ENCODE measurements at regions not wholly inside any gene's neighbourhood (a gene's known extent, or its start where the extent isn't known, plus 50 kb on each side); places are given as distances from the start of the nearest gene placed in this dataset.
"Not testable (repeated sequence)": the region's sequence is repeated elsewhere in the genome, so short reads cannot be mapped to it uniquely, and the experiment has no call there.

DNA sequence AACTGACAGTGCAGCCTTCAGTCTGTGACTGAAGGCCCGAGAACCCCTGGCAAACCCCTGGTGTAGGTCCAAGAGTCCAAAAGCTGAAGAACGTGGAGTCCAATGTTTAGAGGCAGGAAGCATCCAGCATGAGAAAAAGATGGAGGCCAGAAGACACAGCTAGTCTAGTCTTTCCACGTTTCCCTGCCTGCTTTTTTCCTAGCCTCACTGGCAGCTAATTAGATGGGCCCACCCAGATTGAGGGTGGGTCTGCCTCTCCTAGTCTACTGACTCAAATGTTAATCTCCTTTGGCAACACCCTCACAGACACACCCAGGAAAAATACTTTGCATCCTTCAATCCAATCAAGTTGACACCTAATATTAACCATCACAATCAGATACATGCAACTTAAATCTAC, 87.8 kb downstream of the TENT5D start:
- not testable (repeated sequence) for DNase-seq

- no peak for DNase-seq
Measured at GRCh38 chrX:80511969-80512760, 91.9 kb downstream of the TENT5D start.

GRCh38 chrX:80512924-80513323, 92.7 kb downstream of the TENT5D start:
- DNase-seq: no peak

DNA sequence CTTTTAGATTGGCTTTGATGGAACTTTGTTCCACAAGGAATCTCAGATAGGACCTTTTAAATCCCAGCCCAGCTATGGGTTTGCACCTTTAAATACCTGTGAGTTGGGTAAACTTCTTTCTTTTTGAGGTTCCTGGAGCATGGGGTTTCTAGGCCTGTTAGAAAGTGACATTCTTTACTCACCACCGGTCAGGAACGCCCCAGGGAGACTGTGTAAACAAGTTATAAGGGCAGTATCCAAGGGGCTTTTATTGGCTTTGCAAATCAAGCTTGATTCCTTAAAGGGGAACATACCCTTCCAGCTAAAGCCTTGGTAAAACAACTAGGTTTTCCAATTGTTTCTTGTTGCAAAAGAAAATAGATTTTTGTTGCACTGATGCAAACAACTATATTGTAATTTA, 93.4 kb downstream of the TENT5D start:
- peak; percentile 4 for DNase-seq

DNA sequence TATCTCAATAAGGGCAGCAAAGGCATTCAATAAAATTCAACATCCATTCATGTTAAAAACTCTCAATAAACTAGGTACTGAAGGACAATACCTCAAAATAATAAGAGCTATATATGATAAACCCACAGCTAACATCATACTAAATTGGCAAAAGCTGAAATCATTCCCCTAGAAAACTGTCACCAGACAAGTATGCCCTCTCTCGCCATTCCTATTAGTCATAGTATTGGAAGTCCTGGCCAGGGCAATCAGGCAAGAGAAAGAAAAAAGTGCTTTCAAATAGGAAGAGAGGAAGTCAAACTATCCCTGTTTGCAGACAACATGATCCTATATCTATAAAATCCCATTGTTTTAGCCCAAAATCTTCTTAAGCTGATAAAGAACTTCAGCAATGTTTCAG, 116.8 kb downstream of the TENT5D start:
- no peak for DNase-seq

DNA sequence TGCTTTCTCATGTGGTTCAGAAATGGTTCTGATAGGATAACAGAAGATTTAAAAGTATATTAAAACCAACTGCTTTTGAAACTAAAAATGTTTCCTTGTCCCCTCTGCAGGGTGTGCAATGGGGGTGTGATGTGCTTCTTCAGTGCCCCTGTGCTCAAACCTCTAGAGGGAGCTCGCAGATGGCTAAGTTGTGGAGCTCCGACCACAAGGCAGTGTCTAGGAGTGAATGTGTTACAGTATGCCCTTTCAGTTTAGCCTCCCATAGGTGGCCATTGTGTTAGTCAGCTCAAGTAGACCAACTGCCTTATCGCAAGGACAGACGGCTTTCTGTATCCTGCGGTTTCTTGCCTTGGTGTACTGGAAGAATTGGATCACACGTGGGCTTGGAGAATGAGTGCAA, 130.5 kb downstream of the TENT5D start:
- no peak for DNase-seq

- DNase-seq: no peak
Measured at GRCh38 chrX:80556148-80556547, 135.9 kb downstream of the TENT5D start.

DNA sequence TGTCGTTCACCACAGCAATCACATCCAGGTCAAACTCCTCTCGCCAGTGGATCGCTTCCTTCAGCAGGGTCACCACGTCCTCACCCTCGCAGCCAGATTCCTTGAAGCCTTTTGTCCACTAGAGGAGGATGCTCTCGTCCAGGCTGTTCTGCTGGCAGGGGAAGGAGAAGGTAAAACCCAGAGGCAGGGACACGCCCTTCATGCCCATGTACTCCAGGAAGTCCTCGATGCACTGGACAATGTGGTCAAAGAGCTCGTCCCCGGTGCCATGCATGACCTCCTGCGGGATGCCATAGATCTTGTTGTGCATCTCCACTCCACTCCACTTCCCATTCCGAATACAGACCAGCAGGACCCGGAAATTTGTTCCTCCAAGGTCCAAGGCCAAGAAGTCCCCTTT, 152.4 kb downstream of the TENT5D start:
- DNase-seq: no peak

GRCh38 chrX:80573275-80573674, 153.0 kb downstream of the TENT5D start:
- no peak for DNase-seq

DNA sequence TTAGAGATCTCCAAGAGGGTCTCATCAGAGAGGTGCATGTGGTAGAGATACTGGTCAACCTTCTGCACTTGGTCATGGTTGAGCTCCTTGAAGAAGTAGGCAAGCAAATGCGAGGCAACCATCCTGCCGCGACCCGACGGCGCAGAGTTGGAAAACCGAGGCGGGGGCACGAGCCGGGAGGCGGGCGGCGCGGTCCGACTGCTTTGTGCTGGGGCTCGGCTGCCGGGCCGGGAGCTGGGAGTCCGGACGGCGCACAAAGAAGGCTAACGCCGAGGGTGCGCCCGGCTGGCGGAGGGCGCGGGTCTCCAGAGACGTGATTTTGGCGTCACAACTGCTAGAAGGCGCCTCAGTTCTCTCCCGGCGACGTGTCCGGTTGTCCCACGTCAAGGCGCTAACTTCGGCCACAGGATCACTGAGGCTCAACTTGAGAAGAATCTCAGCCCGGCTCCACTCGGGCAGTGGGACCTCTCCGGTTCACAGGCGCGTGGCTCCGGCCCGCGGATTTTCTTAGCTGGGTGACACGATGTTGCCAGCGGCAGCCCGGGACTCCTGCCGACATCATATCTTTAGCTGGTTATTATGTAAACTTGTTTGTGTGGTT, 154.3 kb downstream of the TENT5D start:
- DNase-seq: not testable (repeated sequence)

DNA sequence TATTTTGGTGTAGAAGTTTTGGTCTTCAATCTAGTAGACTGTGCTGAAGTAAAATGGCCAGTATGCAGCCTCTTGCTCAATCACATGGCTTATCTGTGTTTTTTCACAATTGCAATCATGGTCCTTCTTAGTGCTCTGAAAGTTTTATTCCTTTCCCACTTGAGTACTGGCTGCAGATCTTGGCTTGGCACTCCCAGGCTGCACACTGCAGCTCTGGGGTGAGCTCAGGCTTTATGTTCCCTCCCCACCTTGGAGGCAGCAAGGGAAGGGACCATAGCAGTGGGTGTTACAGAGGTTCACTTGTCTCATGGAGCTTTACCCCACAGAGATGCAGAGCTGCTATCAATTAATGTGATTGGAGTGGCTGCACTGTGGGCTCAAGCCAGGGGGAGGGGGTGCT, 156.0 kb downstream of the TENT5D start:
- no peak for DNase-seq

DNA sequence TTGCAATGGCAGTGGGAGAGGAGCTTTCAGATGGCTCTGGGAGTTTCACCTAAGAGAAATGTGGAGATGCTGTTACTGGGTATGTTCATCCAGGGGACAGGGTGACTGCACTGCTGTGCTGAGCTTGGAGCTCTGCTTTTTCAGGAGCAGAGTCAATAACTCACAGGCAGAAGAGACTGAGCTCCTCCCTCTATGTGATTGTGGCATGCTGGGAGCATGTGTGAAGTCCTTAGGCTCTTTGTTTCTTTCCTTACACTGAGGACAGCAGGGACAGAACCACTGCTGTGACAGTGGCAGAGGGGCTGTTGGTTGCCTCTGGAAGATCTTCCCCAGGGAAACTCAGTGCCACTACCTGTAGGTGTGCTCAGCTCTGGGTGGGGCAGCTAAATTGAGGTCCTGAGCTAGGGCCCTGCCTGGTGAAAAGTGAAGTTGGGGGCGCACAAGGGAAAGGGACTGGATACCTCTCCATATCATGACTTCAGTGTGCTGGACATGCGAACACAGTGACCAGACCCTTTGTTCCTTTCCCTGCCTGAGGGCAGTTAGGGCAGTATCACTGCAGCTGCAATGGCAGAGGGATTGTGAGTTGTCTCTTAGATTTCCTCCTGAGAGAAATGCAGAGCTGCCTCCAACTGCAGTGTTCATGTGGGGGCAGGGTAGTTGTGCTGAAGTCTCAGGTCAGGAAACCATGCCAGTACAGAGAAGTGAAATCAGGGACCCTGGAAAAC, 156.7 kb downstream of the TENT5D start:
- DNase-seq: no peak

DNA sequence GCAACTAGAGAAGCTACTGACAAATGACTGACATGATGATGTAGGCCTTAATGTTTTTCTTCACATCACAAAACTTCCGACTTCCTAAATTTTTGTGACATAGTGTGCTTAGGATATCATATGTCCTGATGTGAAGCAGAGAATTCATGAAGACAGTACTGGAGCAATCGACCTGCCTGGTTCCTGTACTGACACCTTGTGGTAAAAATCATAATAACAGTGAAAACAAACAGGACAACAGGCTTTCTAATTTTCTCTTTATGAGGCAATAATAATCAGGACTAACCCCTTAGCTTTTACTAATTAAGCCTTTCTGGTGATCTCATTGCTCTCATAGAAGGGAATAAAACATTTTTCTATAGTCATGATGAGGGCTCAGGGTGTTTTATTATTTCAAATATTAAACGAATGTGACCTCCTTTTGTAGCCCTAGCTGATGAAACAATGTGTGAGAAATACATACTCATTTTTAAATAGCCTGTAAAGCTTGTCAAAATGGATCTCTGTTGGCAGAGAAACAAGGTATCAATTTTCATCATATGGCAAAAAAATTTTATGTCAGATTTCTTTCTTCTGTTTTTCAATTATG, 158.4 kb downstream of the TENT5D start:
- peak; percentile 30 for DNase-seq

DNA sequence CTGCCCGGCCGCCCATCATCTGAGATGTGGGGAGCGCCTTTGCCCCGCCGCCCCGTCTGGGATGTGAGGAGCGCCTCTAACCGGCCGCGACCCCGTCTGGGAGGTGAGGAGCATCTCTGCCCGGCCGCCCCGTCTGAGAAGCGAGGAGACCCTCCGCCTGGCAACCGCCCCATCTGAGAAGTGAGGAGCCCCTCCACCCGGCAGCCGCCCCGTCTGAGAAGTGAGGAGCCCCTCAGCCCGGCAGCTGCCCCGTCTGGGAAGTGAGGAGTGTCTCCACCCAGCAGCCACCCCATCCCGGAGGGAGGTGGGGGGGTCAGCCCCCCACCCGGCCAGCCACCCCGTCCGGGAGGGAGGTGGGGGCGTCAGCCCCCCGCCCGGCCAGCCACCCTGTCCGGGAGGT, 170.7 kb downstream of the TENT5D start:
- not testable (repeated sequence) for DNase-seq

GRCh38 chrX:80602036-80602860, 182.0 kb downstream of the TENT5D start:
- DNase-seq: no peak

Data from renal pelvis (tissue), 1 donor.